GM12801 (cell line): ENCODE measurements at regions not wholly inside any gene's neighbourhood (a gene's known extent, or its start where the extent isn't known, plus 50 kb on each side); places are given as distances from the start of the nearest gene placed in this dataset.

Source experiments
- CTCF ChIP-seq: IDR thresholded peaks from one replicate; pipeline ENCODE4 v1.5.1; 2011; ENCODE audit warnings: control low read depth; ENCODE audit not compliant: insufficient read length; ENCODE audit errors: extremely low read depth

DNA sequence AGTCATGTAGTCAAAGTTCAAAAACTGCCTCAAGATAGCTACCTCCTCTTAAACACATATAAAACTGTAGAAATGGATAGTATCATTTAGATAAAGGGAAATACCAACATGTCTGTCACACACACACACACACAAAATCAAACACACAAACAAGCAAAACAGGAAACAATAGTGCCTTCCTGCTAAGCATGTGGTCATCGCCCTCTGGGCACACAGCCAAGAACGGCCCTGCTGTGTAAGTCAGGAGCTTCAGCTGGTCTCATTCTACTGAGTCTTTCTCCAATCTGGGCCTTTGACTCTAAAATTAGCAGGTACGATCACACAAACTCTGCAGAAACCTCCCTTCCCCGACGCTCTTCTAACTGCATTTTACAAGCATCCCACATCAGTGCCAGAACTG, 272.2 kb upstream of the CHRNA7 start:
- no peak for TF ChIP-seq CTCF

DNA sequence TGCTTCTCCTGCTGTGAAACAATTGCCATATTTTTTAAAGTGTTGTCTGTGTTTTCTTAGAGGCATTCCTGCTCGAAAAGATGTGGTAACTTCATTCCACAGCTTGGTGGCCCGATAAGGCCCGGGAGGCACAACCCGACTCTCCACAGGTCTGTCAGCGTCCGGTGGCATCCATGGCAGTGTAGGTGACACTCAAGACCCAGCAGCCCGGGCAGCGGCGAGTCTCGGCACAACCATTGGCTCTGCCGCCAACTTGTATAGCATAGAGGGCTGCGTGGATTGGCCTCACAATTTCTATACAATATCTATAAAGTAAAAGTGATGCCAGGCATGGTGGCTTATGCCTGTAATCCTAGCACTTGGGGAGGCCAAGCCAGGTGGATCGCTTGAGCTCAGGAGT, 262.3 kb upstream of the CHRNA7 start:
- no peak for TF ChIP-seq CTCF

GRCh38 chr15:31774045-31774444, 256.3 kb upstream of the CHRNA7 start:
- no peak for TF ChIP-seq CTCF

GRCh38 chr15:31776039-31776438, 254.3 kb upstream of the CHRNA7 start:
- no peak for TF ChIP-seq CTCF

DNA sequence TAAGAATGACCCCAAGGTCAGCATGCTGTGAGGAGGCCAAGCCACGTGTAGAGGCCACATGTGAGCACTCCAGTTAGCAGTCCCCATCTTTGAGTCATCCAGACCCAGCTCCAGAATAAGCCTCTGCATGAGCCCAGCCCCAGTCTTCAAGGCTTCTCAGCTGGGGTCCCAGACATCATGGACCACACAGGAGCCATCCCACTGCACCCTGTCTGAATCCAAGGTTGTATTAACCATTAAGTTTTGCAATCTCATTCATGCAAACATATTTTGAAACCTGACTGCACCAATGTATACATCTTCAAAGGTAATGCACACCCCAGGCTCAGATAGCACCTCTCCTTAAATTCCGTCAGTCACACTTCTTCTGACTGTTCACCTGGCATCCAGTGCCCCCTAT, 249.1 kb upstream of the CHRNA7 start:
- no peak for TF ChIP-seq CTCF

DNA sequence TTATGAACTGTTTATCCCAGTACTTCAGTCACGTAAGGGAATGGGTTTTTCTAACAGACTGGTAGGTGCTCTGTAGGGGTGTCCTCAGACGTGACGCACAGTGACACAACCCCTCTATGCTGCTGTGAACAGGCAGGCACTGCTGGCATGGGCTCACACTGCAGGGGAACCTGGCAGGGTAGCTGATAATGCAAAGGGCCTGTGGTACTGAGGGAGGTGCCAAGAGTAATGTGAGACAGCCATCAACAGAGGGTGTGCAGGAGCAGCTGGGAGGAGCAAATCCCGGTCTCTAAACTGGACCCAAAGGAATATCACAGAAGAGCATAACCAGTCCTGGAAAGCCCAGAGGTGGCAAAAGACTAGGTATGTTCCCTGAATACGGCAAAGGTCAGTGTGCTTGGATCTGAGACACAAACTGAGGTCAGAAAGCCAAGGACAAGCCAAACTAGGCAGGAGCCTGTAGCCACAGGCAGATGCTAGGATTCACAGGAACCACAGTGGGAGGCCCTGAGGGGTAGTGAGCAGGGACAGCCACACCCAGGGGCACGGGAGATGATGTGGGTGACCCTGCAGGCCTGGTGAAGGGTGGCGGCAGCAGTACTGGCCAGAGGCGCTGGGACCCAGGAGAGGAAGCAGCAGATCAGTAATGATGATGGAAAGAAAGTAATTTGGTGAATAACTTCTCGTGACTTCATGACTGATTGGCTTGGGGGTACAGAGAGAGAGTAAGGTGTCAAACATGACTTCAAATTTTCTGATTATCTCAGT, 248.1 kb upstream of the CHRNA7 start:
- no peak for TF ChIP-seq CTCF

DNA sequence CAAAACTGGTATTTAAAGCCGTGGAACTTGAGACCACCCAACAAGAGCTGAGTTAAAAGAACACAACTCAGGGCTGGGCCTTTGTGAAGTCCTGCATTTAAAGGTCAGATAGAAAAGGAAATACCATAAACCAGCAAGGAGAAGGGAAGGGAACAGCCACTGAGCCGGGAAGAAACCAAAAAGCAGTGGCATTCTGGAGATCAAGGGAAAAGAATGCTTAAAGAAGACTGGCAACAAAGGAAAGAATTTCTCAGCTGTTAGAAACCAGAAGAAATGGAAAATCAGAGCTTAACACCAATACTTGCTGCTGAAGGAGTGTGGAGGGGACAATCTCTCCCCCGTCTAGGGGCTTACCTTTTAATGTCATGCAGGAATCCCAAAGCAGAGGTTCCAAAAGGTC, 247.4 kb upstream of the CHRNA7 start:
- no peak for TF ChIP-seq CTCF

GRCh38 chr15:31786360-31786759, 244.0 kb upstream of the CHRNA7 start:
- no peak for TF ChIP-seq CTCF
